Erythroblast (primary cell): ENCODE measurements at regions not wholly inside any gene's neighbourhood (a gene's known extent, or its start where the extent isn't known, plus 50 kb on each side); places are given as distances from the start of the nearest gene placed in this dataset.
"Not testable (repeated sequence)": the region's sequence is repeated elsewhere in the genome, so short reads cannot be mapped to it uniquely, and the experiment has no call there.

Experiments
- DNase-seq, 2 experiments: peaks; one replicate each; lab custom pipeline; 2025; lab: John Stamatoyannopoulos, UW
- GATA1 ChIP-seq: IDR thresholded peaks from 2 replicates; pipeline ENCODE4 v1.6.1; 2011; ENCODE audit warnings: low read depth, mild to moderate bottlenecking, control low read depth, low read length, moderate library complexity
- POLR2A ChIP-seq: IDR thresholded peaks from 2 replicates; pipeline ENCODE4 v1.6.1; 2011; ENCODE audit warnings: mild to moderate bottlenecking, low read length

DNA sequence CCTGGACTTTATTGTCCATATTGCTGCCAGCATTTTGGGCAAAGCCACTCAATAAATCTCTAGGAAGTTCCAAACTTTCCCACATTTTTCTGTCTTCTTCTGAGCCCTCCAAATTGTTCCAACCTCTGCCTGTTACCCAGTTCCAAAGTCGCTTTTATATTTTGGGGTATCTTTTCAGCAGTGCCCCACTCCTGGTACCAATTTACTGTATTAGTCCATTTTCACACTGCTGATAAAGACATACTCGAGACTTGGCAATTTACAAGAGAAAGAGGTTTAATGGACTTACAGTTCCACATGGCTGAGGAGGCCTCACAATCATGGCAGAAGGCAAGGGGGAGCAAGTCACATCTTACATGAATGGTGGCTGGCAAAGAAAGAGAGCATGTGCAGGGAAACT is 53.4 kb downstream of the AHSP start:
- DNase-seq = not testable (repeated sequence)

- not testable (repeated sequence) for DNase-seq
These were observed 74.2 kb downstream of the AHSP start for GRCh38 chr16:31601737-31602384.

DNA sequence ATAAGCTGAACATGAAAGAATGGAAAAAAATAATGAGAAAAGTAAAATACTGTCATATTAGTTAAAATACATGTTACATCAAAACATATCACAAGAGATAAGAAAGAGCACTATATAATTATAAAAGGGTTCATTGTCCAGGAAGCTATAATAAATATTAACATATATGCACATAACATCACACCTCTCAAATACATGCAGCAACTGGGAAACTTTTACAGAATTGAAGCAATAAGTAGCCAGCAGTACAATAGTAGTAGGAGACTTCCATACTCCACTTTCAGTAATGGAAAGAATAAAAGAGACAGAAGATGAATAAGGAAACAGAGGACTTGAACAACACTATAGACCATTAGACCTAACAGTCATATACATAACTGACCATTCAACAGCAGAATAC is 90.4 kb downstream of the AHSP start:
- TF ChIP-seq GATA1 (no peak), POLR2A (no peak)
- DNase-seq = no peak

DNA sequence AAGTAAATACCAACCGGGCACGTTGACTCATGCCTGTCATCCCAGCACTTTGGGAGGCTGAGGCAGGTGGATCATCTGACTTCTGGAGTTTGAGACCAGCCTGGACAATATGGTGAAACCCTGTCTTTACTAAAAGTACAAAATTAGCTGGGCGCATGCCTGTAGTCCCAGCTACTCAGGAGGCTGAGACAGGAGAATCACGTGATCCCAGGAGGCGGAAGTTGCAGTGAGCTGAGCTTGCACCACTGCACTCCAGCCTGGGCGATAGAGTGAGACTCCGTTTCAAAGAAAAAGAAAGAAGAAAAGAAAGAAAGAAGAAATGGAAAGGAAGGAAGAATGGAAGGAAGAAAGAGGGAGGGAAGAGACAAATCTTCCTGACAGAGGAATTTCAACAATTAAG is 108.7 kb downstream of the AHSP start:
- no peak for DNase-seq
- TF ChIP-seq GATA1 (no peak), POLR2A (no peak)

GRCh38 chr16:31641279-31641678 is 113.6 kb downstream of the AHSP start:
- no peak for DNase-seq
- no peak for TF ChIP-seq POLR2A
- TF ChIP-seq GATA1 = no peak

GRCh38 chr16:31655674-31656073 is 128.0 kb downstream of the AHSP start:
- not testable (repeated sequence) for DNase-seq

DNA sequence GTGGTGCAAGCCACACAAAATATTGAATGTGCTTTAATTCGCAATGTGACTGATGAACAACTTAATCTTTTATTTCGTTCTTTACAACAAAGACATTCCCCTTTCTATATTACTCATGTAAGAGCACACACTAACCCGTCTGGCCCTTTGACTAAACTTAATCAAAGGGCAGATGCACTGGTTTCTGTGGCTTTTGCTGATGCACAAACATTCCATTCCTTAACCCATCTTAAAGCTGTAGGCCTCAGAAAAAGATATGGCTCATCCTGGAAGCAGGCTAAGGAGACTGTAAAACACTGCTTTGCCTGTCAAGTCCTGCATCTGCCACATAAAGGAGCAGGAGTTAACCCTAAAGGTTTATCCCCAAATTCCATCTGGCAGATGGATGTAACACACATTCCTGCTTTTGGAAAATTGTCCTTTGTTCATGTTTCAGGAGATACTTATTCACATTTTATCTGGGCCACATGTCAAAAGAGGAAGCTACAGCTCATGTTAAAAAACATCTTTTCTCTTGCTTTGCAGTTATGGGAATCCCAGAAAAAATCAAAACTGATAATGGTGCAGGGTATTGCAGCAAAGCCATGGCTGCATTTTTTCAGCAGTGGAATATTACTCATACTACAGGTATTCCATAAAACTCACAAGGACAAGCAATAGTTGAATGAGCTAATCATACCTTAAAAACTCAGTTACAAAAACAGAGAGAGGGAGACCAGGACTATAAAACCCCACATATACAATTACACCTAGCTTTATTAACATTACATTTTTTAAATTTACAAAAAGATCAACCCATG is 137.2 kb downstream of the AHSP start:
- TF ChIP-seq POLR2A = no peak
- no peak for TF ChIP-seq GATA1
- DNase-seq = no peak

GRCh38 chr16:31674686-31675085 is 147.0 kb downstream of the AHSP start:
- no peak for DNase-seq
- TF ChIP-seq GATA1 = no peak
- TF ChIP-seq POLR2A = no peak

GRCh38 chr16:31676731-31677130 is 149.0 kb downstream of the AHSP start:
- no peak for TF ChIP-seq POLR2A
- no peak for TF ChIP-seq GATA1
- no peak for DNase-seq

GRCh38 chr16:31678649-31679325 is 151.1 kb downstream of the AHSP start:
- DNase-seq = no peak
- TF ChIP-seq POLR2A = no peak
- TF ChIP-seq GATA1 = no peak

DNA sequence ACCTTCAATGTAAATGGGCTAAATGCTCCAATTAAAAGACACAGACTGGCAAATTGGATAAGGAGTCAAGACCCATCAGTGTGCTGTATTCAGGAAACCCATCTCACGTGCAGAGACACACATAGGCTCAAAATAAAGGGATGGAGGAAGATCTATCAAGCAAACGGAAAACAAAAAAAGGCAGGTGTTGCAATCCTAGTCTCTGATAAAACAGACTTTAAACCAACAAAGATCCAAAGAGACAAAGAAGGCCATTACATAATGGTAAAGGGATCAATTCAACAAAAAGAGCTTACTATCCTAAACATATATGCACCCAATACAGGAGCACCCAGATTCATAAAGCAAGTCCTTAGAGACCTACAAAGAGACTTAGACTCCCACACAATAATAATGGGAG is 161.6 kb downstream of the AHSP start:
- not testable (repeated sequence) for DNase-seq

GRCh38 chr16:31692338-31692737 is 164.6 kb downstream of the AHSP start:
- DNase-seq = not testable (repeated sequence)

GRCh38 chr16:31693733-31694132 is 166.0 kb downstream of the AHSP start:
- TF ChIP-seq GATA1 (no peak), POLR2A (no peak)
- DNase-seq = no peak

- TF ChIP-seq GATA1 (no peak), POLR2A (no peak)
- no peak for DNase-seq
These were observed 166.8 kb downstream of the AHSP start for GRCh38 chr16:31694461-31694860.

DNA sequence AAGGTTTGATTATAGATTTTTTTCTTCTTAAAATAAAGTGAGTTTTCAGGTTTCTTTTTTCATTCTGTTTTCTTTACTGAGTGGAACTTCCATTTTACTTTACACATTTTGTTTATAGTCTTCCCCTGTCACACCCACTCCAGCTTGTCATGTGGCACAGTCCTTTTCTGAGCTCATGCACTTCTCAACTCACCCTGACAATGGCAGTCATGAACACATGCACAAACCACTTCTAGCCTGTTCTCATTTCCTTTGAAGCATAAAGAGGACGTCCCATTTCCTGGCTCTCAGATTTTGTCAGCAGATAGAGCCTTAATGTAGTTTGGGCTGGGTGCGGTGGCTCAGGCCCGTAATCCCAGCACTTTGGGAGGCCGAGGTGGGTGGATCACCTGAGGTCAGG is 168.0 kb downstream of the AHSP start:
- no peak for TF ChIP-seq POLR2A
- TF ChIP-seq GATA1 = no peak
- no peak for DNase-seq
